Neural cell (in vitro differentiated cells): ENCODE measurements at regions not wholly inside any gene's neighbourhood (a gene's known extent, or its start where the extent isn't known, plus 50 kb on each side); places are given as distances from the start of the nearest gene placed in this dataset.

Experiments used
- H2AFZ ChIP-seq: fragments of 200-600, 300-800 bp; sonication (generic), shearing (Covaris generic); 2 replicates; pipeline ENCODE4 v1.6.0; 2014; ENCODE audit warnings: low read depth, mild to moderate bottlenecking, antibody characterized with exemption, low read length, moderate library complexity
- H3F3A ChIP-seq: fragments of 200-600 bp; shearing (Covaris generic); 2 replicates; pipeline ENCODE4 v1.6.1; 2016; ENCODE audit warnings: mild to moderate bottlenecking, moderate library complexity, mixed read lengths, antibody characterized with exemption, low read length; ENCODE audit not compliant: insufficient read depth, poor library complexity, severe bottlenecking
- H3K27ac ChIP-seq: fragments of 200-600, 300-800 bp; sonication (generic), shearing (Covaris generic); 2 replicates; pipeline ENCODE4 v1.5.1; 2014; ENCODE audit warnings: mild to moderate bottlenecking, low read length, moderate library complexity
- H3K27me3 ChIP-seq: fragments of 300-800, 200-600 bp; sonication (generic), shearing (Covaris generic); 2 replicates; pipeline ENCODE4 v1.6.0; 2014; ENCODE audit warnings: mild to moderate bottlenecking, low read depth, low read length, moderate library complexity; ENCODE audit not compliant: insufficient read depth
- H3K36me3 ChIP-seq: fragments of 300-800, 200-600 bp; sonication (generic), shearing (Covaris generic); 2 replicates; pipeline ENCODE4 v1.5.1; 2014; ENCODE audit warnings: mild to moderate bottlenecking, antibody characterized with exemption, low read length, moderate library complexity; ENCODE audit not compliant: insufficient read depth
- H3K4me2 ChIP-seq: fragments of 300-800, 200-600 bp; sonication (generic), shearing (Covaris generic); 2 replicates; pipeline ENCODE4 v1.6.0; 2014; ENCODE audit warnings: mild to moderate bottlenecking, low read length
- H3K4me3 ChIP-seq: fragments of 300-800, 200-600 bp; sonication (generic), shearing (Covaris generic); 2 replicates; pipeline ENCODE4 v1.5.1; 2014; ENCODE audit warnings: mild to moderate bottlenecking, low read length, moderate library complexity
- H3K79me2 ChIP-seq: fragments of 200-600 bp; shearing (Covaris generic); replicated peaks from 2 replicates; pipeline ENCODE4 v1.6.0; 2014; ENCODE audit warnings: mild to moderate bottlenecking, low read length, moderate library complexity; ENCODE audit not compliant: insufficient read depth
- H3K9ac ChIP-seq: fragments of 300-800, 200-600 bp; sonication (generic), shearing (Covaris generic); 2 replicates; pipeline ENCODE4 v1.6.1; 2016; ENCODE audit warnings: mild to moderate bottlenecking, low read length, mixed read lengths
- H3K9me2 ChIP-seq: fragments of 200-600 bp; shearing (Covaris generic); 2 replicates; pipeline ENCODE4 v1.6.1; 2016; ENCODE audit warnings: mild to moderate bottlenecking, low read length, mixed read lengths; ENCODE audit not compliant: insufficient read depth
- H3K9me3 ChIP-seq: fragments of 200-600, 300-800 bp; sonication (generic), shearing (Covaris generic); 2 replicates; pipeline ENCODE4 v1.6.1; 2016; ENCODE audit warnings: mild to moderate bottlenecking, mixed run types, low read length, moderate library complexity, mixed read lengths
- H4K20me1 ChIP-seq: fragments of 200-600 bp; shearing (Covaris generic); 2 replicates; pipeline ENCODE4 v1.6.1; 2016; ENCODE audit warnings: mild to moderate bottlenecking, mixed run types; ENCODE audit not compliant: insufficient read depth
- EP300 ChIP-seq: fragments of 450-650 bp; conservative IDR thresholded peaks from 2 replicates; pipeline ENCODE4 v1.6.1; 2014; ENCODE audit warnings: antibody characterized with exemption, mild to moderate bottlenecking, moderate library complexity; ENCODE audit not compliant: poor library complexity, severe bottlenecking
- EZH2 ChIP-seq: fragments of 200-600, 300-800 bp; shearing (Covaris generic), sonication (generic); IDR thresholded peaks from 2 replicates; pipeline ENCODE4 v1.6.1; 2014; ENCODE audit warnings: antibody characterized with exemption, low read length, borderline replicate concordance, mild to moderate bottlenecking; ENCODE audit not compliant: insufficient read depth, poor library complexity, severe bottlenecking
- MXI1 ChIP-seq: fragments of 450-650 bp; conservative IDR thresholded peaks from 2 replicates; pipeline ENCODE4 v1.6.1; 2014; ENCODE audit warnings: antibody characterized with exemption, mild to moderate bottlenecking; ENCODE audit not compliant: poor library complexity, severe bottlenecking
- POLR2AphosphoS5 ChIP-seq: IDR thresholded peaks from 2 replicates; pipeline ENCODE4 v1.6.1; 2012
- RAD21 ChIP-seq: fragments of 450-650 bp; conservative IDR thresholded peaks from 2 replicates; pipeline ENCODE4 v1.6.1; 2014; ENCODE audit warnings: antibody characterized with exemption, mild to moderate bottlenecking, moderate library complexity
- SMC3 ChIP-seq: fragments of 450-650 bp; conservative IDR thresholded peaks from 2 replicates; pipeline ENCODE4 v1.6.1; 2014; ENCODE audit warnings: antibody characterized with exemption, mild to moderate bottlenecking, moderate library complexity; ENCODE audit not compliant: poor library complexity
- TAF1 ChIP-seq: IDR thresholded peaks from 2 replicates; pipeline ENCODE4 v1.6.1; 2012; ENCODE audit warnings: low read depth
- TF ChIP-seq, protein P1 (sequence below): fragments of 450-650 bp; IDR thresholded peaks from 2 replicates; pipeline ENCODE4 v1.5.1; 2014; ENCODE audit warnings: antibody characterized with exemption, mild to moderate bottlenecking, moderate library complexity; ENCODE audit not compliant: poor library complexity, severe bottlenecking
- TF ChIP-seq, protein P2 (sequence below): IDR thresholded peaks from 2 replicates; pipeline ENCODE4 v1.6.1; 2012; ENCODE audit warnings: borderline replicate concordance

DNA sequence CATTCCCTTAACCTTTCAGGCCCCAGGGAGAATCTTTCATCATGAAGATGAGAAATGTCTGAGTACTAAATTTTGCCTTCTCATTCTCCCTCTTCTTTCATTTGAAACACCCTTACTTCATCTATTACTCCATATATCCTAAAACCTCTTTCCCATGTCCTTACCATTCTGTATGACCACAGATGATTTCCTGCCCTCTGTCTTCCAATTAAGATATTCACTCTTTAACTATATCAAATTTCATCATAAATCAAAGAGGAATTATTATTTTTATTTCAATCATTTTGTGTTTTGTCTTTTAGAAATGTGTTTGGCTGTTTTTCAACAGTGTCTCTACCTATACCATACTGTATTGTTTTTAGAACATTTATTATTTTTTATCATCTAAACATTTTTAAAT lies 964.9 kb upstream of the KLHL29 start:
- Histone ChIP-seq H3K9me2 (no peaks in the 10 kb centered on the region), H3K9me3 (peaks cover 4% of the 10 kb centered on the region), H4K20me1 (no peaks in the 10 kb centered on the region), H3F3A (no peaks in the 10 kb centered on the region), H3K79me2 (no peaks in the 10 kb centered on the region), H3K36me3 (no peaks in the 10 kb centered on the region), H3K27ac (no peak overlapping the region), H3K9ac (no peak overlapping the region), H3K27me3 (no peaks in the 10 kb centered on the region), H3K4me2 (no peak overlapping the region), H2AFZ (no peak overlapping the region), H3K4me3 (no peak overlapping the region)
- TF ChIP-seq TAF1 = no peak
- TF ChIP-seq RAD21 = no peak
- TF ChIP-seq EZH2 = no peak
- no peak for TF ChIP-seq MXI1
- TF ChIP-seq, protein P1, sequence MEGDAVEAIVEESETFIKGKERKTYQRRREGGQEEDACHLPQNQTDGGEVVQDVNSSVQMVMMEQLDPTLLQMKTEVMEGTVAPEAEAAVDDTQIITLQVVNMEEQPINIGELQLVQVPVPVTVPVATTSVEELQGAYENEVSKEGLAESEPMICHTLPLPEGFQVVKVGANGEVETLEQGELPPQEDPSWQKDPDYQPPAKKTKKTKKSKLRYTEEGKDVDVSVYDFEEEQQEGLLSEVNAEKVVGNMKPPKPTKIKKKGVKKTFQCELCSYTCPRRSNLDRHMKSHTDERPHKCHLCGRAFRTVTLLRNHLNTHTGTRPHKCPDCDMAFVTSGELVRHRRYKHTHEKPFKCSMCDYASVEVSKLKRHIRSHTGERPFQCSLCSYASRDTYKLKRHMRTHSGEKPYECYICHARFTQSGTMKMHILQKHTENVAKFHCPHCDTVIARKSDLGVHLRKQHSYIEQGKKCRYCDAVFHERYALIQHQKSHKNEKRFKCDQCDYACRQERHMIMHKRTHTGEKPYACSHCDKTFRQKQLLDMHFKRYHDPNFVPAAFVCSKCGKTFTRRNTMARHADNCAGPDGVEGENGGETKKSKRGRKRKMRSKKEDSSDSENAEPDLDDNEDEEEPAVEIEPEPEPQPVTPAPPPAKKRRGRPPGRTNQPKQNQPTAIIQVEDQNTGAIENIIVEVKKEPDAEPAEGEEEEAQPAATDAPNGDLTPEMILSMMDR = no peak
- no peak for TF ChIP-seq POLR2AphosphoS5
- TF ChIP-seq, protein P2, sequence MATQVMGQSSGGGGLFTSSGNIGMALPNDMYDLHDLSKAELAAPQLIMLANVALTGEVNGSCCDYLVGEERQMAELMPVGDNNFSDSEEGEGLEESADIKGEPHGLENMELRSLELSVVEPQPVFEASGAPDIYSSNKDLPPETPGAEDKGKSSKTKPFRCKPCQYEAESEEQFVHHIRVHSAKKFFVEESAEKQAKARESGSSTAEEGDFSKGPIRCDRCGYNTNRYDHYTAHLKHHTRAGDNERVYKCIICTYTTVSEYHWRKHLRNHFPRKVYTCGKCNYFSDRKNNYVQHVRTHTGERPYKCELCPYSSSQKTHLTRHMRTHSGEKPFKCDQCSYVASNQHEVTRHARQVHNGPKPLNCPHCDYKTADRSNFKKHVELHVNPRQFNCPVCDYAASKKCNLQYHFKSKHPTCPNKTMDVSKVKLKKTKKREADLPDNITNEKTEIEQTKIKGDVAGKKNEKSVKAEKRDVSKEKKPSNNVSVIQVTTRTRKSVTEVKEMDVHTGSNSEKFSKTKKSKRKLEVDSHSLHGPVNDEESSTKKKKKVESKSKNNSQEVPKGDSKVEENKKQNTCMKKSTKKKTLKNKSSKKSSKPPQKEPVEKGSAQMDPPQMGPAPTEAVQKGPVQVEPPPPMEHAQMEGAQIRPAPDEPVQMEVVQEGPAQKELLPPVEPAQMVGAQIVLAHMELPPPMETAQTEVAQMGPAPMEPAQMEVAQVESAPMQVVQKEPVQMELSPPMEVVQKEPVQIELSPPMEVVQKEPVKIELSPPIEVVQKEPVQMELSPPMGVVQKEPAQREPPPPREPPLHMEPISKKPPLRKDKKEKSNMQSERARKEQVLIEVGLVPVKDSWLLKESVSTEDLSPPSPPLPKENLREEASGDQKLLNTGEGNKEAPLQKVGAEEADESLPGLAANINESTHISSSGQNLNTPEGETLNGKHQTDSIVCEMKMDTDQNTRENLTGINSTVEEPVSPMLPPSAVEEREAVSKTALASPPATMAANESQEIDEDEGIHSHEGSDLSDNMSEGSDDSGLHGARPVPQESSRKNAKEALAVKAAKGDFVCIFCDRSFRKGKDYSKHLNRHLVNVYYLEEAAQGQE = no peak
- TF ChIP-seq SMC3 = no peak
- TF ChIP-seq EP300 = no peak

DNA sequence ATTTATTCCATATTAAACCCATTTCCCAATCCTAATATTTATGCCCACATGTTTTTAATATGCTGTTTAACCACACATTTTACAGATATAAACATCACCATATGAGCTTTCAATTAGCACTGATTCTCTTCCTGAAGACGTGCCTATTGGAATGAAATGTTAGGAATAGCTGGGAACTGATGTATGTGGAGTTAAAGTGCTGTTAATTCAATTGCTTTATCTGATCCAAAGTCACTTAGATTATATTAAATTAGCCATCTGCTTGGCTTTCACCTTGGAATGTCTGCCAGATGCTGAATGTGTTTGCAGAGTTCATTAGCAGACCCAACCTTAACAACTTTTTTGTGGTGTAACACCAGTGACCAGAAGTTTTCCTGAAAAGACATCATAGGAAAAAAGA lies 942.9 kb upstream of the KLHL29 start:
- Histone ChIP-seq H3K9ac (no peak overlapping the region), H3K9me3 (no peaks in the 10 kb centered on the region), H3K27me3 (no peaks in the 10 kb centered on the region), H3K27ac (no peak overlapping the region), H3K79me2 (no peaks in the 10 kb centered on the region), H4K20me1 (no peaks in the 10 kb centered on the region), H3K4me3 (no peak overlapping the region), H3K4me2 (no peak overlapping the region), H3K36me3 (no peaks in the 10 kb centered on the region), H3K9me2 (no peaks in the 10 kb centered on the region), H2AFZ (no peak overlapping the region), H3F3A (no peaks in the 10 kb centered on the region)
- TF ChIP-seq TAF1 (no peak), SMC3 (no peak), MXI1 (no peak), POLR2AphosphoS5 (no peak), EP300 (no peak), EZH2 (no peak), RAD21 (no peak)
- TF ChIP-seq, protein P1 = no peak
- TF ChIP-seq, protein P2 = no peak
